Kidney tubule cell (primary cell): ENCODE measurements at regions not wholly inside any gene's neighbourhood (a gene's known extent, or its start where the extent isn't known, plus 50 kb on each side); places are given as distances from the start of the nearest gene placed in this dataset.
A peak's percentile ranks its signal among the peaks of the same experiment; 100 is the strongest.

ENCODE experiments used
- DNase-seq: peaks from one replicate; pipeline ENCODE4 v3.0.0-alpha.2; 2018; ENCODE audit warnings: low spot score

DNA sequence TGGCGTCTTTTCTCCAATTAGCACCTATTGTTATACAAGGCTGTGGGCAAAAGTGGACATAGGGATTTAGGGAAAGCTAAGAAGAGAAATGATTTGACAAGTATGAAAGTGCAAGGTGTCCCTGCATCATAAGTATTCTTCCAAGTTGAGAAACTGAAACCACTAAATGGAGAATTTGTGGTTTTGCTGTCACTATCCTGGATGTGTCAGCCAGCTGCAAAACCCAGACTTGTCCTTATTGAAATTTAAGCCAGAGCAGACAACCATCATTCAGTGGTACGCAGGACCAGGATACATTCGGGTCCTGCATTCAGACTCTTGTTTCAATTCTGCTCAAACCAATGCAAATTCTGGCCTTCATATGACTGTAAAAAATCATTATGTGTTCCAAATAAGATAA lies 384.8 kb upstream of the TGFBR2 start:
- DNase-seq, result peak; percentile 46

DNA sequence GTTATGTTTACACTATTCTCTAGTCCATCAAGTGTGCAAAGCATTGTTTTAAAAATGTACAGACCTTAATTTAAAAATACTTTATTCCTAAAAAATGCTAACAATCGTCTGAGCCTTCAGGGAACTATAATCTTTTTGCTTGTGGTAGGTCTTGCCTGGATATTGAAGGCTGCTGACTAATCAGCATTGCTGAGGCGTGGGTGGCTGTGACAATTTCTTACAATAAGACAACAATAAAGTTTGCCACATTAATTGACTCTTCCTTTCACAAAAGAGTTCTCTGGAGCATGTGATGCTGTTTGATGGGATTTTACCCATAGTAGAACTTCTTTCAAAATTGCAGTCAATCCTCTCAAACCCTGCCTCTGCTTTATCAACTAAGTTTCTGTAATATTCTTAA lies 384.0 kb upstream of the TGFBR2 start:
- DNase-seq, result no peak

DNA sequence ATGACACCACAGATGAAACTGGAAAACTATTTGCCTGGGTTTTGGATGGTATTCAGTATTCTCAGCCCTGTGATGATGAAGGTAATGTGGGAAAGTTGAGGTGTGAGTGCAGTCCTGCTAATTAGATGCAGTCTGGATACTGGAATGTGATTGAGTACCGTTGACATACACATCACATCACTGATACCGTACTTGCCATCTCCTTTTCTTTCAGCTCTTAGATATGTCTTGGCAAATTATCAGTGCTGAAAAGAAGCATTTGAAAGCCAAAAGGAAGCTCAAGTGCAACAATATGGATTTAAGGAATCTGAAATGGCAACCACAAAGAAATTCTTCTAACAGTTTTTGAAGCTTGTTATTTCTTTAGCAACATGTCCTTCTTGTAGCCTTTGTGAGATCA lies 381.4 kb upstream of the TGFBR2 start:
- no peak for DNase-seq

DNA sequence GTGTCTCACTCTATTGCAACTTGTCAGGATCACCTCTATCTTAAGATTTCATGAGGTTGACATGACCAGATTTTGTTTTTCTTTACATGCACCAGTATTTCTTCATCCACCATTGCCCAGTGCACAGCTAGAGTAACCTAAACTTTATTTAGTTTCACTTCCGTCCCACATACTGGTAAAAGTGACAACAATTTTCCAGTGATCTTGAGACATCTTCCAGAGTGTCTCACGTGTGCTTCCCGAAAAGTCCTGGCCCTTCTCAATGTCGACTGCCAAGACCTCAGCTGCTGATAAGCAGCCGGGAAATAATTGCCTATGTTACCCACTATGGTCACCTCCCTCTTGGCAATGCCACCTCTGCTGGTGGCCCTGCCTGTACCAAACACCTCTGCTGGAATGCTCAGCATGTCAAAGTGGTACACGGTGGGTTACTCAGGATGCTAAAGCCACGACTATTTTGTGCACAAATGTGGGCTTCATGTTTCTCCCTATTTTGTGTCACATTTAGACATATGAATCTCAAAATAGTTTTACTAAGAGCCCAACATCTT lies 379.7 kb upstream of the TGFBR2 start:
- no peak for DNase-seq

DNA sequence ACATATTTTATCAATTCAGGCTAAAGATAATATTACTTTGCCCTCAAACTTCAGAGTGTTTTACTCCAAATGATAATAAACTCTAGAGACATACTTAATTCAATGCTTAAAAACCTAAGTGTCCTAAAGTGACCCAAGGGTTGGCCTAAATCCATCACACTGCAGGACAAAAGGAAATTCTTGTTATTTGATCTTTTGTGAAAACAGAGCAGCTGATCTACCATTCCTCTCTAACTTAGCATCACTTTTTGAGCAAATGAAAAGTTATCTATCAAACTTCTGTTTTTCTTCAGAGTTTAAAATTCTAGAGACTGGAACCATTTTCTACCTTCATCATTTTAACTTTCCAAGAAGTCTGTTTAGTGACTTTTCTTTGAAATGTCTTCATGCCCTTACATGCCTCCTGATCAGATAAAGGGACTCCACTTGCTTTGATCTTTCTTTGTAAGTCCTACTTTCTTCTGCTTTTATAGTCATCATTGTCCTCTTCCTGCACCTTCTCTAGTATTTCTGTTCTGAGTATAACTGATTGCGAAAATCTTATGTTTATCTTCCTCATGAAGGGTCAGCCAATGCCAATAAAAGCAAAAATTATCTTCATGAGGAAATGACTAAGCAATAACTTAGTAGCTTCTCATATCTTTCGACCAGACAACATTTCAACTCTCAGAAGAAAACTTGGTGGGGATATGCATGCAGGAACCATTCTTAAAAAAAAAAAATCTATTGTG lies 378.7 kb upstream of the TGFBR2 start:
- DNase-seq, result peak; percentile 18

DNA sequence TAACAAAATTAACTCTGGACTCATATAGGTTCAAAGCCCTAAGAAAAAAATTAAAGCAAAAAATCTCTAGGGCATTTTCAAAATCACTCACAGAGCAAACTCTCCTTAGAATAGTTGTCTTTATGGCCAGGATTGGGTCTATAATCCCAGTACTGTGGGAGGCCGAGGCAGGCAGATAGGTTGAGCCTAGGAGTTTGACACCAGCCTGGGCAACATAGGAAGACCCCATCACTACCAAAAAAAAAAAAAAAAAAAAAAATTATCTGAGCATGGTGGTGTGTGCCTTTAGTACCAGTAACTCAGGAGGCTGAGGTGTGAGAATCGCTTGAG lies 378.1 kb upstream of the TGFBR2 start:
- DNase-seq, result no peak

DNA sequence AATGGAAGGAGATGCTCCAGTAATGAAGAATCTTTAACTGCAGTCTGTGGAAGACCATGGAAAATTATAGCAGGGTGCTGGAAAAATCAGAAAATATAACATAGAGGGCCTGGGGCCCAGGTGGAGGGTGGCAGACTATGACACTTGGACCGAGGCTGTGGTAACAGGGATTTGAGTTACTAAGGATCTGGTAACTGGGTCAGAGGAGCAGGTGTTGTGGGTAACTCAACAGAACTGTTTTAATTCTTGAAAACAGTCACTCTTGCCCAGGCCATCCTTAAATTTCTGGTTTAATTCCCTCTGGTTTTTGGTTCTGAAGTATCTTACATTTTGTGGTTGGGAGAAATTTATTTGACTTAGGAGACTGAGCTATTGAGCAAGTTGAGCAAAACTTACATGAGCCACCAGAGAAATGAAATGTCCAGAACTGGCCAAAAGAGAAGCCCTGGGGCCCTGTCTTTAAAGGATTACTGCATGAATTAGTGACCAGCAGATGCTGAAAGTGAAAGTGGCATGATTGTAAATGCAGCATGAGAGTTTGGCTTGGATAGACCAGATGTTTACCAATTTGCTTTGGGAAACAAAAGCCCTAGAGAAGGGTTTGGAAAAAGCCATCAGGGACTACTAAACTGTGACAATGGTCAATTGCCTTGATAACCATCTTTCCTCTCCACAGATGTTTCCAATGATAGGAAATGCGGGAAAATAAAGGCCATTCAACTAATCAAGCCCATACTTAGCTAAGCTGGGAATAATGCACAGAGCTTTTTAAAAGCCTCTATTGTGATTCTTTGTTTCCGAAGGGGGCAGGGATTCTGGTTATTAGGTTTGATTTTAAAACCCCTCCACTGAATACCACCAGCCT lies 374.9 kb upstream of the TGFBR2 start:
- DNase-seq, result no peak

DNA sequence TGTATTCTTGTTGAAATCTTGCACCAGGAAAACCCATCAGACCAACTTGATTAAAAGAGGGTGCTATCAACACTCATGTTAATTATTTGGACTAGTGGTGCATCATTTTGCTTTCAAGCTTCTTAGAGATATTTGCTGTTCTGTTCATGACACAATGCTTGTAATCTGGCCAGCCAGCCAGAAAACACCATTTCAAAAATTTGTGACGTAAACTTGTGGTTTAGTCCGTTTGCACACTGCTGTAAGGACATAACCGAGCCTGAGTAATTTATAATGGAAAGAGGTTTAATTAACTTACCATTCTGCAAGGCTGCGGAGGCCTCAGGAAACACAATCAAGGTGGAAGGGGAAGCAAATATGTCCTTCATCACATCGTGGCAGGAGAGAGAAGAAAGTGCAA lies 374.3 kb upstream of the TGFBR2 start:
- DNase-seq, result no peak

DNA sequence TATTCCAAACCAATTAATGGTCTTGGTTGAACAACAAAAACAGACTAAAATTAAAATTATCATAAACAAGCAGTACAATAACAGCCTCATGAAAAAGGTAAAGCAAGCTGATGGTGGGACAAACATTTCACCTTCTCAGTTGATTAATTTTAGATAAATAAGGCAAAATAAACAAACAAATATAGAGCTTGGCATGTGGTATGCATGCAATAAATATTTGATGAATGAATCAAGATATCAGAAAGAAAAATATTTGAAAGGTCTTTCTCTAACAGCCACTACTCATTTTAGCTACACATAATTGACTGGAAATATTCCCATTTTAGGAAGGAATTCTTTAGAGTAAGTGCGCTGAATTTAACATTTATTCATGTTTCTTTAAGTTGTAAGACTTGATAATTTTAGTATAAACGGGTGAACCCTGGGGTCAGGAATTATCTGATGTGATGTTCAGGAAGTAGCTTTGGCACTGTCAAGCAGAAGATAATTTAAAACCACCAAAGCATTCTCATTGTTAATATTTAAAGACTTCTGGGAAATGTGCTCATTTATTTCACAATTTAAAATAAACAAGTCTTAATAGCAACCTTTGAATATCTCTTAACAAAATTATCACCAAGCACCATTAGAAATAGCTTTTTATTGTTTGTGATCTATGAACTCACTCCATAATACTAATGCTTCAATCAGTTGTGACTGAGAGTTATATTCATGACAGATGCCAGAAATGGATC lies 372.3 kb upstream of the TGFBR2 start:
- DNase-seq, result no peak

DNA sequence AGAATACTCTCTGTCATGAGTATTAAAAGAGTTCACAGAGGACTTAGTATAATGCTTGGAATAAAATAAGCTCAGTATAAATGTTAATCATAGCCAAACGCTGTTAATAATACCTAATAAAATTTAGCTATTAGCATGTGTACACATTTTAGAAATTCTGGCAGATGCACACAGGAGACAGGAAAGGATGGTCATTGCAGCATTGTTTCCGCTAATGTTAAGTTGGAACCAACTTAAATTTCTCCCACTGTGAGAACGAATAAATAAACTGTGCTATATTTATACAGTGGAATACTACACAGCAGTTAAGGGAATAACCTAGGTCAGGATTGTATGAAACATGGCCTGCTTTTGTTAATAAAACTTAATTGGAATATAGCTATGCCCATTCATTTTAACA lies 370.4 kb upstream of the TGFBR2 start:
- no peak for DNase-seq

DNA sequence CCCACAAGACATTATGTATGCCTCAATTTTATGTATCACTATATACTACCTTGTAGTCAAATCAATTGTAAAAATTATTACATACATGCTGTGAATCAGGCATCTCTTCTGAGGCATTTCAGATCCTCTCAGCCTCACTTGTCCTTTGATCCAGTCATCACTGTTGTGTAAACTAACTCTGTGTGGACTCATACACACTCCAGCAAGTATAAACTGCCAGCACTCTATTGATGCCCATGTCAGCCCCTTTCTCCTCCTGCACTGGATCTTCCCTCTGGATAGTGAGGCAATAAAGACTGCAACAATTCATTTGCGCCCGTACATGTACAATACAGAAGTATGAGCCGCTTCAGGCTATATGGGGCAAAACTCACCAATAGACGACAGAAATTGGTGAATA lies 364.7 kb upstream of the TGFBR2 start:
- DNase-seq, result no peak

DNA sequence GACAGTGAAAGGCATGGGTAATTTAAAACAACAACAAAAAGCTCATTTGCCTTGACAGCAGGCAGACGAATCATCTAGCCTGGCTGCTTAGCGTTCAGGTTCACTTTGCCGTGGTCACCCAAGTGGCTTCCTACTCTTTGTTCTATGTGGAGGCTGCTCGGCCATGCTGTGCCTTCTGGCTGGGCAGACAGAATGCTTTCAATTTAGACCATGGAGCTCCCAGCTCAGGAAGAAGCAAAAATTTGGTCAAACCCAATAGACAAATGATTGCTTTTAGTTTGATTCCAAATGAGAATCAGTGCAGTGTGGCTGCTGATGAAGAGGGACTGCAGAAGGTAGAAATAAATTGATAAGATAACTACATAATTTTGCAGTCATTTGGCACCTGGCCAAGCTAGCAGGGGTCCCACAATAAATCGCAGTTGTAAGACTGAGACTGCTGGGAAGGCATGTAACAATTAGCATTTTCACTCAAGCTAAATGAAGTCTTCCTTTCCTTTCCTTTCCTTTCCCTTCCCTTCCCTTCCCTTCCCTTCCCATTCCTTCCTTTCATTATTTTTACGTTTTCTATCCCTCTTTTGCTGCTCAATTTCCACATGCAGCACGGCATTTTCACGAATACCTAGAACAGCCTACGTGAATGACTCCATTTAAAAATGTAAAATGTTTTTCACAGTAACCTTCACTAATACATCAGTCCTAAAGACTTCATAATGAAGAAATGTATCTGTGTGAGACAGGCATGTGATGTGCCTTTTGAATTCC lies 360.4 kb upstream of the TGFBR2 start:
- peak; percentile 3 for DNase-seq

DNA sequence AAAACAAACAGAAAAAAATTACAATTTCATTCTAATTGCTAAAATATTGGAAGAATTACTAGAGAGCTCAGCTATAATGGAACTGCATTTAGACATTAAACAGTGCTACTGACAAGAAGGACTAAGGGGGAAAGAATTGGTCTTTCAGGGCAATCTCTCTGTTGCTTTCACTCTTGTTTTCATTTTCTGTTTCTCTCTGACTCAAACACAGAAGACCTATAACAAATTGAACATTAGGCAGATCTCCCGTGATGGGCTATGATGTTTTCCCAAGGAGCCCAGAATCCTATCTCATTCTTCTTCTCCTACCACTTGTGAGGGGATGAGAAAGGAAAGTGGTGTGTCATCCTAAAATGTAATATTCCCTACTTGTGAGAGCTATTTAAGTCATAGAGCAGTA lies 358.0 kb upstream of the TGFBR2 start:
- DNase-seq, result no peak

DNA sequence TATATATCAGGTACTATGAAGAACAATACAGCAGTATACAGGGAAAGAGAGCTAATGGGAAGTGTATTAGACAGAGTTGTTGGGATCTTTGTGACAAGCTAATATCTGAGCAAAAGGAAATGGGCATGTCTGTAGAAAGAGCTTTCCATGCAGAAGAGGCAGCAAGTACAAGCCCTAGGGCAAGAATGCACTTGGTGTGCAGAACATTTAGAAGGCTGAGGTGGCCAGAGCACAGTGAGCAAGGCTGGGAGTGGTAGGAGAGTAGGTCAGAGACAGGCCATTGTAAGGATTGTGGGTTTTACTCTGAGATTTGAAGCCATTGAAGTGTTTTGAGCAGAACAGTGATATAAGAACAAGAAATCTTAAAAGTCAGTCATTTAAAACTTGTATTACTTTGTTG lies 353.9 kb upstream of the TGFBR2 start:
- DNase-seq, result no peak

DNA sequence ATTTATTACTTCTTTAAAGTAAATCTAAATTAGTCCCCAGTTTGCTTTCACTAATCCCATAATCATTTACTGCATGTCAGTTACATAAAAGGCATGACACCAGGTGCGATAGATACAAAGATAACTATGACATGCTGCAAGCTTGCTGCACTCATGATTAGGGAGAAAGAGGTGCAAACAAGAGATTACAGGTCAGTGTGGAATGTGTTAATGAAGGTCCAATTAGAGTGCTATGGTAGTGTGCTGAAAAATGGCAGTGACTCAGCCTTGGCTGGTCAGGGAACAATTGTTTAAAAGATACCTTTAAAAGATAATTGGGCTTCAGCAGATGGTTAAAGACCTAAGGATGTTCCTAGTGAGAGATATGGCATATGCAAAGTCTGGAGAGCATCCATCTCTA lies 352.6 kb upstream of the TGFBR2 start:
- DNase-seq, result no peak

DNA sequence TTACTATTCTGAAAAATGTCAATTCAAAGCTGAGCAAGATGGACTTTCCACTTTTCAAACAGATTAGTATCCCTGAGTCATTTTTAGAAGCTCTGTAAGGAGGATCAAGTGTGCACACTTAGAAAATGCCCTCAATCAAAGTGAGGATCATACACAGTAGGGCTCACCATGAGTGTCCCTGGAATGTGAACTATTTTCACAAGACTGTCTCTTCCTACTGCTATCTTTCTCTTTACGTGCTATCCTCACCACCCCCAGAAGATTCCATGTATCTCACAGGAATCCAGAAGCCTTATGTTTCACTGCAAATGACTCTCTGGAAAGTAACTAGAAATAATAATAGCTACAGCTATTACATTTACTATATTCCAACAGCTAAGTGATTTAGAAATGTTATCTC lies 349.9 kb upstream of the TGFBR2 start:
- no peak for DNase-seq

DNA sequence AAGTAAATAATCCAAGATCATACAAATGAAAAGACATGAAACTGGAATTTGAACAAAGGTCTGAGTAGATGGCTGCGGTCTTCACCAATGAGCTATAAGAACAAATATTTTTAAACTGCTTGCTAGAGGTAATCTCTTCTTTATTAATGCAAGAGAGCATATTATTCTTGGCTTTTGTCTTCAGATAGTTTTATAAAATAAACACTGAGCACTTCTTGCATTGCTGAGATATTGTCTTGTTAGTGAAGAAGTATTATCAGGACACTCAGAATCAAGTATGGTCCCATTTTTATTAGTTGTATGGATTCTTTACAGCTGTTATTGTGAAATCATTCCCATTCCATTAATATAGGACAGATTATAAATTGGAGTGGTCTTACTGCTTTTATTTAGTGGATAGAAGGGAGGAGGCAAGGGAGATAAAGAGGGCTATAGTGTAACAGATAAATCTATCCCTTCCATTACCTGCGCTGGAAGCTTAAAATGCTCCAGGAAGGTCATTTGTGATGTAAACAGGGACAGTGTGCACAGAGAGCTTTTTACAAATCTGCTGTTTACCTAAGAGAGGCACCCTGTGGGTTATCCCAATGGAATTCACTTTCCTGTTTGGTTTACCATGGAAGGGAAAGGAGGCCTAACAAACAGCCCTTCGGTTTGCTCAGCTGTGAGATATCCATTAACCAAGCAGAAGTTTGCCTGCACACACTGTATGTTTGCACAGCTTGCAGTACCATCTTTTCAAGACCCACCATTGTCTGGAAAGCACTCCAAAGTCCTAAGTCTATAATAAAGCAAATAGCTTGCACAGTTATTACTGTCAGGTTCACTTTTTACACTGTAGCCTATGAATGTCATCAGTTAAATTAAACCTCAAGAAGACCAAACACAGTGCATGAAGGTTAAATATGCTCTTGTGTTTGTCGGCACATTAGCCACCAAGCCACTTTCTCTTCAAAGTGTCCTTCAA lies 347.7 kb upstream of the TGFBR2 start:
- peak; percentile 49 for DNase-seq

DNA sequence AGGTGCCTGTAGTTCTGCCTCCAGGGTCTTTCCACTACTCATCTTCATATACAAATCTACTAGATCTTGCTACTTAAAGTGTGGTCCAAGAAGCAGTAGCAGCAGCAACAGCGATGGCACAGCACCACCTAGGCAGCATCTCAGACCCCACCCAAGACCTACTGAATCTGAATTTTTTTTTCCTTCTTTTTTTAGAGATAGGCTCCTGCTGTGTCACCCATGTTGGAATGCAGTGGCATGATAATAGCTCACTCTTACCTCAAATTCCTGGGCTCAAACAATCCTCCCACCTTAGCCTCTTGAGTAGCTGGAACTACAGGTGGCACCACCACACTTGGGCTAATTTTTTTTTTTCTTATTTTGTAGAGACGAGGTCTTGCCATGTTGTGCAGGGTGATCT lies 346.7 kb upstream of the TGFBR2 start:
- no peak for DNase-seq

DNA sequence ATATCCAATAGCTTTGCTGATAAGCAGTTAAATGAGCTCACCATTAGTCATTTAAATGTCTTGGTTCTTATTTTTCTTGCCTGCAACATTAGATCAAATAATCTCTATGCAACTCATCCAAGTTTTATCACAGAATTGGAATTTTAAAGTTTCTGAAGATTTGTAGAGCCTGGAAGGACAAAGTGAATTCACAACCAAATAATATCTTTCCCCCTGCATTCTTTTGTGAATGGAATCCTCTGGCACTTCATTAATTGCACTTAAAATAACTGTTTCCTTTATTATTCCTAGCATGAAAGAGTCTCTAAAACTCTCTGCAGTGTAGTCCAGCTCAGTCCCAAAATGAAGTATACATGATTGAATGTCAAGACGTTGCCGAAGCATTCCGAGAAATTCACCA lies 345.6 kb upstream of the TGFBR2 start:
- no peak for DNase-seq

DNA sequence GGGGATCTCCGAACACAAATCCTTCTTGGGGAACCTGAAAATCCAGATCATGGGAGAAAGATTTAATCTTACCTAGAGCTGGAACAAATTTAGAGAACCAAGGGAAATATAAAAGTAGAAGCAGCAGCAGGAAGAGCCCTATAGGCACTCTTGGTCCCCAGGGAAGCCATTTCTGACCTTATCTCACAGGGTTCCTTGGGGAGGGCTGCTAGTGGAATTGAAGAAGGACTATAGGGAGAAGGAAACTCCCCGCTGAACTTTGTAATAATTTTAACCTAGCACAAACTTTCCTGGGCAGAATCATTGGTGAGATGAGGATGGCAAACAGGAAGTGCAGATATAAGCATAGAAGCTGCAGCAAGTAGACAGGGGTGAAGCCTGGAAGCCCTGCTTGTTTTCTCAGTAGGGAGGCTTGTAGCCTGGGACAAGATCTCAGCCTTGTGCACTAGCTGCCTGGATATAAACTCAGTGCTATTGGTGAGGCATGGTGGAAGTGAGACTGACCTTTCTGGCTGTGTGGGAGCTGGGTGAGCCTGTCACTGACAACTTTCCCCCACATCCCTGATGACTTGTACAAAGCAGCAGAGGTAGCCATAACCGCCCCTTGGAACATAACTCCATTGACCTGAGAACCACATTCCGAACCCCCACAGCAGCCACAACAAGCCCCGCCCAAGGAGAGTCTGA lies 343.0 kb upstream of the TGFBR2 start:
- no peak for DNase-seq
